ENCODE measurements at regions not wholly inside any gene's neighbourhood (a gene's known extent, or its start where the extent isn't known, plus 50 kb on each side); places are given as distances from the start of the nearest gene placed in this dataset.

DNA sequence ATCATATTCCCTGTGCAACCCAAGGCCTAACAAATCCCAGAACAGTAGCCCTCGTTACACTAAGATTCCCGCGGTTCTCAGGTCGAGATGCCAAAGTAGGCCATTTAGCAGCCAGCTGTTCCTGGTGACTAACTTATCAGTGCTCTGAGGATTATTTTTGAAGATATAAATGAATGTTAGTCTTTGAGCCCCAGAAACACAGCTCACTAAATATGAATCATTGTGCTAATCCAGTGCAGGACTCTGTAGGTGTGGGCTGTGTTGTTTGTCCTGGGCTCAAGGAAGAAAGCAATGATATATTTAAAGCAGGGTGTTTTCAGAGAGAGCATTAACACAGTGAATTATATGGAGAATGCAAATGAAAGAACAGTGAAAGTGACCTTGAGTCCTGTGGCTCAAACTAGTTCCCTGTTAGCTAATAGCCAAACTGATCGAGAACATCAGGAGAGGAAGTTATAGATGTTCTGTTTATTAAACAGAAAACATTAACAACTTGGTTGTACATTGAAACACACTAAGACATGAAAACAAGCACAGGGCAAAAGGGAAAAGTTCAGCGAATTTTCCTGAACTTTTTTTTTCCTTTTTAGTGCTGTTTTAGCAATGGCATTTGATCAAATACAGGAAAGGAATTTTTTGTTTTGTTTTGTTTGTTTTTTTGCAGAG, 228.3 kb downstream of the RNF152 start:
- in situ Hi-C loops (cut with MboI; ENCODE audit: low sequenced_read_pairs in 4 of 4): no loop called here
- H3K27me3 ChIP-seq: no peaks in the 10 kb centered on the region
- H3K27ac ChIP-seq: no peak overlapping the region
- H3K9me3 ChIP-seq: no peaks in the 10 kb centered on the region
- H3K4me1 ChIP-seq: no peaks in the 10 kb centered on the region
- TF ChIP-seq POLR2A (IDR thresholded peaks at IDR 0.05): no peak
- TF ChIP-seq, protein P1, sequence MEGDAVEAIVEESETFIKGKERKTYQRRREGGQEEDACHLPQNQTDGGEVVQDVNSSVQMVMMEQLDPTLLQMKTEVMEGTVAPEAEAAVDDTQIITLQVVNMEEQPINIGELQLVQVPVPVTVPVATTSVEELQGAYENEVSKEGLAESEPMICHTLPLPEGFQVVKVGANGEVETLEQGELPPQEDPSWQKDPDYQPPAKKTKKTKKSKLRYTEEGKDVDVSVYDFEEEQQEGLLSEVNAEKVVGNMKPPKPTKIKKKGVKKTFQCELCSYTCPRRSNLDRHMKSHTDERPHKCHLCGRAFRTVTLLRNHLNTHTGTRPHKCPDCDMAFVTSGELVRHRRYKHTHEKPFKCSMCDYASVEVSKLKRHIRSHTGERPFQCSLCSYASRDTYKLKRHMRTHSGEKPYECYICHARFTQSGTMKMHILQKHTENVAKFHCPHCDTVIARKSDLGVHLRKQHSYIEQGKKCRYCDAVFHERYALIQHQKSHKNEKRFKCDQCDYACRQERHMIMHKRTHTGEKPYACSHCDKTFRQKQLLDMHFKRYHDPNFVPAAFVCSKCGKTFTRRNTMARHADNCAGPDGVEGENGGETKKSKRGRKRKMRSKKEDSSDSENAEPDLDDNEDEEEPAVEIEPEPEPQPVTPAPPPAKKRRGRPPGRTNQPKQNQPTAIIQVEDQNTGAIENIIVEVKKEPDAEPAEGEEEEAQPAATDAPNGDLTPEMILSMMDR (IDR thresholded peaks at IDR 0.05 in 4 of 5, conservative IDR thresholded peaks at IDR 0.05 in 1 of 5): no peak
- H3K36me3 ChIP-seq: no peaks in the 10 kb centered on the region
- DNase-seq: no peak
- intact Hi-C loops (cut with DNase I; ENCODE audit: low total_unique reads): no loop called here
- ATAC-seq: no peak
- H3K4me3 ChIP-seq: no peak overlapping the region

DNA sequence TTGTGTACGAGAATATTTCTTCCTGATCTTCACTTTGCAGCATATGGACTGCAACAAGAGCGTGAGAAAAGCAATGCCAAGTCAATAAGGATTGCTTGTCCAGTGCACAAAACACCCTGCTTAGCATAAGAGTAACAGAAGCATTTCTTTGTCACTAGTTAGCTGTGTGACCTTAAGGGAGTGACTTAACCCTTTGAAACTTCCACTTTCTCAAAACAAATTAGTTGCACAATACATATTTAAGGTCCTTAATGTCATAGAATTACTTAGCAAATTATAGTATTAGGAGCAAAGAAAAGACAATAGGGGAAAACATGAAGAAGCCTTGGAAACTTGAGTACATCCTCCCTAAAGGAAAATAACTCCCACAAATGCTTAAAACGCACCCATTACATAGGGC, 230.1 kb downstream of the RNF152 start:
- intact Hi-C loops (cut with DNase I; ENCODE audit: low total_unique reads) (no loop called here), in situ Hi-C loops (cut with MboI; ENCODE audit: low sequenced_read_pairs in 4 of 4) (no loop called here)
- H3K27ac ChIP-seq: no peak overlapping the region
- no peaks in the 10 kb centered on the region for H3K4me1 ChIP-seq
- TF ChIP-seq, protein P1 (IDR thresholded peaks at IDR 0.05 in 4 of 5, conservative IDR thresholded peaks at IDR 0.05 in 1 of 5): no peak
- TF ChIP-seq POLR2A (IDR thresholded peaks at IDR 0.05): no peak
- no peaks in the 10 kb centered on the region for H3K36me3 ChIP-seq
- no peaks in the 10 kb centered on the region for H3K27me3 ChIP-seq
- DNase-seq (no peak), ATAC-seq (no peak)
- no peaks in the 10 kb centered on the region for H3K9me3 ChIP-seq
- H3K4me3 ChIP-seq: no peak overlapping the region

DNA sequence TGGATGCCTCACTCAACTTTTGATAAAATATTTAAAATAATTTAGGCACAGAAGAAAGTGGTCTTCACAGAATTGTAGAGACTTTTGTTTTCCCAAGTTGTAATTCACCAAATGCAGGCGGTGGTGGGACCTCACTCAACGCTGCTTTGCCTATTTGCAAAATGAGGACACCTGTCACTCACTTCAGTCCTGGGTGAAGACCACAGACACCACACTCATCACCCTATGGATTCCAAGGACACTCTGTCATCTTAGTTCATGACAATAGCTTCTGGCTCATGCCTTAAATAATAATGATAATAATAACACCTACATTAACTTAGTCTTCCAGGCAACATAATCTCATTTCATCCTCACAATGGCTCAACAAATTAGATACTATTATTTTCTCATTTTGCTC, 234.4 kb downstream of the RNF152 start:
- Histone ChIP-seq H3K9me3 (no peaks in the 10 kb centered on the region), H3K27me3 (no peaks in the 10 kb centered on the region), H3K27ac (no peak overlapping the region), H3K36me3 (no peaks in the 10 kb centered on the region), H3K4me3 (no peak overlapping the region), H3K4me1 (no peaks in the 10 kb centered on the region)
- DNase-seq: no peak
- in situ Hi-C loops (cut with MboI; ENCODE audit: low sequenced_read_pairs in 4 of 4) (no loop called here), intact Hi-C loops (cut with DNase I; ENCODE audit: low total_unique reads) (no loop called here)
- no peak for TF ChIP-seq POLR2A (IDR thresholded peaks at IDR 0.05)
- no peak for ATAC-seq

DNA sequence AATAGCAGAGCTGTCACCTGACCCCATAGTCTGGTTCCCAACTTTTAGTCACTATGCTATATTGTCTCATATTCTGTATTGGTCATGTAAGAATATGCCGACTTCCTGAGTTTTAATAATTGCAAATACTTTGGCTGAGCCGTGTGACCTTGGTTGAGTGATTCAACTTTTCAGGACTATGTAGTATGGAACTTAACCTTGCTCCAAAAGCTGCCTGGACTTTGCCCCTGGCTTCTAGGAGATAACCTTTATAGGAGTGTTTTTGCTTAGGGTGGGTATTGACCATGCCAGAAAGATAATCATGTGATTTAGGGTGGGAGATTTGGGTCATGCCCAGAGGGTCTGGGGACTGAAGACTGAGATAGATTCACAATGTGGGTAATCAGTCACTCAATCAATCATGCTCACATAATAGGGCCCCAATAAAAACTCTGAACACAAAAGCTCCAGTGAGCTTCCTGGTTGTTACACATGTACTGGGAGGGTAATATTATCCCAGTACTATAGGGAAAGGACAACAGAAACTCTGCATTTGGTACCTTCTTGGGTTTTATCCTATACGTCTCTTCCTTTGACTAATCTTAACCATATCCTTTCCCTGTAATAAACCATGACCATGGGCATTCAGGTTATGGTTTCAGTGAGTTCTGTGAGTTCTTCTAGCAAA, 235.6 kb downstream of the RNF152 start:
- H3K36me3 ChIP-seq: no peaks in the 10 kb centered on the region
- H3K27me3 ChIP-seq: no peaks in the 10 kb centered on the region
- H3K4me3 ChIP-seq: no peak overlapping the region
- intact Hi-C loops (cut with DNase I; ENCODE audit: low total_unique reads) (no loop called here), in situ Hi-C loops (cut with MboI; ENCODE audit: low sequenced_read_pairs in 4 of 4) (no loop called here)
- DNase-seq (no peak), ATAC-seq (no peak)
- H3K27ac ChIP-seq: no peak overlapping the region
- H3K9me3 ChIP-seq: no peaks in the 10 kb centered on the region
- no peaks in the 10 kb centered on the region for H3K4me1 ChIP-seq
- TF ChIP-seq POLR2A (IDR thresholded peaks at IDR 0.05): no peak
- TF ChIP-seq, protein P1 (IDR thresholded peaks at IDR 0.05 in 4 of 5, conservative IDR thresholded peaks at IDR 0.05 in 1 of 5): no peak

DNA sequence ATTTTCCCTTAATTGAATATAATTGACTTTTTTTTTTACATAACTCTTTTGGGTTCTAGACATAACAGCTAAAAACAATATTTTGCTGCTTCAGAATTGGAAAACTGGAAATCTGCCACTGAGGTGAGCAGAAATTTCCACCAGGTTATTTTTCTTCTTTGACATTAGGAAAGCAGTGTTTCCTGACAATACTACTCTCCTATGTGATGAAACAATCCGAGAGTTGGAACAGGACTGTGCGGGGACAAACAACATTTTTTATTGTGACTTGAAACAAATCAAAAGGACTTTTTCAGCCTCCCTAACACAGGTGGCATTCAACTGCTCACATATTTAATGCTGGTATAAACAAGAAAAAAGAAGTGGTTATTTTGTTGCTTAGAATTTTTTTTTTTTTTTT, 237.2 kb downstream of the RNF152 start:
- Histone ChIP-seq H3K9me3 (no peaks in the 10 kb centered on the region), H3K4me1 (no peaks in the 10 kb centered on the region), H3K4me3 (no peak overlapping the region), H3K36me3 (no peaks in the 10 kb centered on the region), H3K27ac (no peak overlapping the region), H3K27me3 (no peaks in the 10 kb centered on the region)
- intact Hi-C loops (cut with DNase I; ENCODE audit: low total_unique reads): no loop called here
- DNase-seq: no peak
- no peak for ATAC-seq
- TF ChIP-seq, protein P1 (IDR thresholded peaks at IDR 0.05 in 4 of 5, conservative IDR thresholded peaks at IDR 0.05 in 1 of 5): no peak
- in situ Hi-C loops (cut with MboI; ENCODE audit: low sequenced_read_pairs in 4 of 4): no loop called here

All from gastrocnemius medialis (tissue), 4 donors.